ENCODE measurements at regions not wholly inside any gene's neighbourhood (a gene's known extent, or its start where the extent isn't known, plus 50 kb on each side); places are given as distances from the start of the nearest gene placed in this dataset.

GRCh38 chr15:56856934-56857333 is 61.5 kb upstream of the TCF12 start:
- TF ChIP-seq CTCF (IDR thresholded peaks at IDR 0.05; ENCODE audit: low read depth, low read length, poor library complexity, severe bottlenecking) (no peak), EZH2phosphoT487 (IDR thresholded peaks at IDR 0.05; ENCODE audit: borderline replicate concordance, low read length) (no peak)
